Effector CD4-positive, alpha-beta T cell (primary cell): ENCODE measurements at regions not wholly inside any gene's neighbourhood (a gene's known extent, or its start where the extent isn't known, plus 50 kb on each side); places are given as distances from the start of the nearest gene placed in this dataset.
"Not testable (repeated sequence)": the region's sequence is repeated elsewhere in the genome, so short reads cannot be mapped to it uniquely, and the experiment has no call there.

Experiments used
- DNase-seq: peaks from one replicate; pipeline ENCODE4 v3.0.0-alpha.2; 2020

GRCh38 chr6:21935142-21935541 is 341.6 kb downstream of the SOX4 start:
- no peak for DNase-seq

GRCh38 chr6:21935561-21936028 is 342.0 kb downstream of the SOX4 start:
- no peak for DNase-seq

- DNase-seq: no peak
Observed at GRCh38 chr6:21937466-21937865, 343.9 kb downstream of the SOX4 start.

- DNase-seq: not testable (repeated sequence)
Observed at GRCh38 chr6:21939066-21939465, 345.5 kb downstream of the SOX4 start.

GRCh38 chr6:21941926-21942325 is 348.4 kb downstream of the SOX4 start:
- no peak for DNase-seq

GRCh38 chr6:21942897-21943296 is 349.3 kb downstream of the SOX4 start:
- no peak for DNase-seq

- no peak for DNase-seq
Observed at GRCh38 chr6:21946298-21946783, 350.5 kb downstream of the PRL start.

GRCh38 chr6:21947227-21947626 is 349.6 kb downstream of the PRL start:
- DNase-seq: not testable (repeated sequence)

- no peak for DNase-seq
Observed at GRCh38 chr6:21947731-21948386, 349.0 kb downstream of the PRL start.

- DNase-seq: no peak
Observed at GRCh38 chr6:21949211-21949801, 347.5 kb downstream of the PRL start.

- no peak for DNase-seq
Observed at GRCh38 chr6:21952367-21952766, 344.5 kb downstream of the PRL start.

- no peak for DNase-seq
Observed at GRCh38 chr6:21953831-21954801, 342.7 kb downstream of the PRL start.

GRCh38 chr6:21955053-21955595 is 341.7 kb downstream of the PRL start:
- DNase-seq: no peak

- no peak for DNase-seq
Observed at GRCh38 chr6:21955951-21956350, 340.9 kb downstream of the PRL start.

- DNase-seq: no peak
Observed at GRCh38 chr6:21958428-21958827, 338.4 kb downstream of the PRL start.

GRCh38 chr6:21961226-21961625 is 335.6 kb downstream of the PRL start:
- DNase-seq: no peak

- DNase-seq: no peak
Observed at GRCh38 chr6:21965016-21965415, 331.8 kb downstream of the PRL start.

GRCh38 chr6:21965953-21966539 is 330.8 kb downstream of the PRL start:
- DNase-seq: no peak

GRCh38 chr6:21967056-21967974 is 329.5 kb downstream of the PRL start:
- DNase-seq: no peak

- DNase-seq: no peak
Observed at GRCh38 chr6:21968411-21968810, 328.4 kb downstream of the PRL start.

GRCh38 chr6:21969192-21969591 is 327.6 kb downstream of the PRL start:
- no peak for DNase-seq
